C4-2B (cell line): ENCODE measurements at regions not wholly inside any gene's neighbourhood (a gene's known extent, or its start where the extent isn't known, plus 50 kb on each side); places are given as distances from the start of the nearest gene placed in this dataset.

Source experiments
- CTCF ChIP-seq: fragments of 450-650 bp; conservative IDR thresholded peaks from 2 replicates; pipeline ENCODE4 v1.5.1; 2017; ENCODE audit warnings: mild to moderate bottlenecking
- ZFX ChIP-seq: fragments of 450-650 bp; IDR thresholded peaks from 2 replicates; pipeline ENCODE4 v1.6.1; 2017

GRCh38 chr3:99246010-99246654 lies 344.6 kb upstream of the DCBLD2 start:
- TF ChIP-seq CTCF: no peak
- no peak for TF ChIP-seq ZFX
